Activated CD4-positive, alpha-beta T cell treated with anti-CD3 and anti-CD28 coated beads for 4 hours (primary cell): ENCODE measurements at regions not wholly inside any gene's neighbourhood (a gene's known extent, or its start where the extent isn't known, plus 50 kb on each side); places are given as distances from the start of the nearest gene placed in this dataset.
"Not testable (repeated sequence)": the region's sequence is repeated elsewhere in the genome, so short reads cannot be mapped to it uniquely, and the experiment has no call there.

Experiments
- DNase-seq, 2 donors: peaks; one replicate each; pipeline ENCODE4 v3.0.0-alpha.2; 2020

DNA sequence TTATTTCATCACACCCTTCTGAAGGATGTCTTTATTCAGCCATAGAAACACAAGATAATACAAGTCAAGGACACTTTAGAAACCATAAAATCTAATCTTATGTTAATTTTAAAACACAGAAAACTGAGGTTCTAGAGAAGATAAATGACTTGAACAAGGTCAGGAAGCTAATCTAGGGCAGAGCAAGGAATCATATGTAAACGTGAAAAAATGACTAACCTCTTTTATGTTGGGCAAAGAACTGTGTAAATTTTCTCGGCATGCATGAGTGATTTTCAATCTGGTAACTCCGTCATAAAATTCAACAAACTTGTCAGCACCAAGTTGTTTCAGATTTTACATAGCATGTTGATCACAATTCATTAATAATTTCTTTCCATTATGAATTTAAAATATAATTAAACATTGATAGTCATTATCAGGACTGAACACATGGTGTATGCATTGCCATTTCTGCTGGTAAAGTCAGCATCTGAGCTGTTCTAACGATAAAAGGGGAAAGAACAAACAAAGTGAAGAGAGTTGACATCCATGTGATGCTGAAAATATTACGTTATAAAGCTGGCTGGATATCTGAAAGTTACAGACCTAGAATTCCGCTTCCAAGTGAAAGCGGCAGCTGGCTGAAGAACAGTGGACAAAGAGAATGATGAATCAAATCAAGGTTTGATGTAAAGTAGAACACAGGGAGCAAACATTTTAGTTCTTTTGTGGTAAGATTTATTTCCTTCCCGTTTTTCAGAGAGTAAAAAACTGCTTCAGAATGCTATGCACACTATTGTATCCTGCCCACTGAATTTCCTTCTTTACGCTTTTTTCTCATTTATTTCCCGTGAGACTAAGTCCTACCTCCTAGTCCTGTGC, 1037.4 kb upstream of the TMPRSS15 start:
- DNase-seq: no peak

DNA sequence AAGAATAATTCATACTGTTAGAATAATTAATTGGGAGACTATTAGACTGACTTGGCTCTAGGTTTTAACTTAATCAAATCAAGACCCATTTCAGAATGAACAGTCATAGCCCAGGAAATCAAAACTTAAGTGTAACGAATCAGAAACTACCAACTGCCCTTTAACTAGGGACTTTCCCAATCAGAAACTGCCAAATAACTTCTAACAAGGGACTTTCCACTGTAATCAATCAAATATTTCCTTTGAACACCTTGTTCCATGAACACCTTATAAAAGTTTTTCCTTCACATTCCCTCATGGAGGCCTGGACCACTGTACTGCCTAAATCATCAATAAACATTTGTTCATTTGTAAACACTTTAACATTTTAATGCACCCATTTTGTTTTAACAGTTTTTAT, 1054.7 kb upstream of the TMPRSS15 start:
- no peak for DNase-seq

DNA sequence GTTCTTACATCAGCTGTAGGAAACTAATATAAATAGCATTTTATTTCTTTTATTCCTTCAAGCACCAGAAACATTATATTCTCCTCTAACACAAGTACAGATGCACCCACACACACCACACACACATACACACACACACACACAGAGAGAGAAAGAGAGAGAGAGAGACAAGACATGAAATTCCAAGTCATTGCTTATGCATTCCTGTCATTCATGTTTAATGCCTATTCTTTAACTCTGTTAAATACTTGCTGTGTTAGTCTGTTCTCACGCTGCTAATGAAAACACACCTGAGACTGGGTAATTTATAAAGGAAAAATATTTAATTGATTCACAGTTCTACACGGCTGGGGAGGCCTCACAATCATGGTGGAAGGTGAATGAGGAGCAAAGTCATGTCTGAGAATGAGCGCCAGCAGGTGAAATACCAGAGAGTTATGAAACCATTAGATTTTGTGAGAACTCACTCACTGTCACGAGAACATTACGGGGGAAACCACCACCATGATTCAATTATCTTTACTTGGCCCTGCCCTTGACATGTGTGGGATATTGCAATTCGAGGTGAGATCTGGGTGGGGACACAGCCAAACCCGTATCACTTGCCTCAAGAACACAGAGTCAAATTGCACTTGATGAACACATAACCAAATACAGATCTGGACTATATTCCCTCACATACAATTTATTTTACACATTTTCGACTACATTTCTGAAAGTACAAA, 1058.1 kb upstream of the TMPRSS15 start:
- DNase-seq: no peak

DNA sequence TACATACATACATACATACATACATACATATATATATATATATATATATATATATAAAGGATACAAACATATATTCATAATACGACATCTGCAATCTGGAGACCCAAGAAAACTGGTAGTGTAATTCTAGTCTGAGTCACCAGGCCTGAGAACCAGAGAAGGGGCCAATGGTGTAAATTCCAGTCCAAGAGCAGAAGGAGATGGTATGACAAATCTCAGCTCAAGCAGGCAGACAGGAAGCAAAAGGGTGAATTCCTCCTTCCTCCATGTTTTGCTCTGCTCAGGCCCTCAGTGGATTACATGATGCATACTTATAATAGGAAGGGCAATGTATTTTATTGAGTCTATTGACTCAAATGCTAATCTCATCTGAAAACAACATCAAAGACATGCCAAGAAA, 1060.4 kb upstream of the TMPRSS15 start:
- DNase-seq: no peak

DNA sequence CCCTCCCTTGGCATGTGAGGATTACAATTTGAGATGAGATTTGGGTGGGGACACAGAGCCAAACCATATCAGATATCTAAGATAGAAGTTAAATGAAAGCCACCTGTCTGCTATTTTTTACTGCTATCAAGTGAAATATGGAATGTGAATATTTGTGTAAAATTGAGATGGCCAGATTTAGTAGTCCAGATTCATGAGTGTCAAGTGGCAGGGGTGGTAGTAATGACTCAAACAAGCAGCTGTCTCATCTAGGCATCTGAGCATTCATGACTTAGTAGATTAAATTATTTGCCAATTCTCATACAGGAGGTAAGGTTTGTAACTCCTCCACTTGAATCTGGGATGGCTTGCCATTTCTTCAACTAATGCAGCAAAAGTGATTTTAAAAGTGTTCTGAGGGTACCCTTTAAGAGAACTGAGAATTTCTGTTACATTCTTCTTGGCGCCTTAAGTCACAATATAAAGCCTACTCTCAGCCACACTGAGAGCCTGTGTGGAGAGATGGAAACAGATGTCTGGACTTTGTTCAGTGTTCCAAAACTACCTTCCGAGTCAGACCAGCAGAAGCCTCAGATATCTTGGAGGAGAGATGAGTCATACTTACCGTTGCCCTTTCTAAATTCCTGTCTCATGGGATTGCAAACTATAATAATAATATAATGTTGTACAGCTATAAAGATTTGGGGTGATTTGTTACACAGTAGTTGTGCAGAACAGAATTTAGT, 1065.6 kb upstream of the TMPRSS15 start:
- no peak for DNase-seq

DNA sequence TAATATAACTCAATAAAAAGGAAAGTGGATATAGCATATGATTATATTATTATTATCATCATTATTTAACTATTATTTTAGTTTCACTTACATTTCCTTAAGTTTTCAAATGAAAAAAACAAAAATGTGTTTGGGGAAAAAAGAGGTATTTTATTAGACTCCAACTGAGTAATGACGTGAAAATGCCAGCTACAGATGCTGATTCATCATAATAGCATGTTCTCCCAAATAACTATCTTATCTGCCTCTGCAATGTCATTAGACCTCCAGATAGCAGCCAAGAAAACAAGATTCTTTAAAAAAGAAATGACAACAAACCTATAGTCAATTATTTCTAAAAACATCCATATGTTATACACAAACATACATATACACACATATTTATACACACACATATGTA, 1071.9 kb upstream of the TMPRSS15 start:
- no peak for DNase-seq

DNA sequence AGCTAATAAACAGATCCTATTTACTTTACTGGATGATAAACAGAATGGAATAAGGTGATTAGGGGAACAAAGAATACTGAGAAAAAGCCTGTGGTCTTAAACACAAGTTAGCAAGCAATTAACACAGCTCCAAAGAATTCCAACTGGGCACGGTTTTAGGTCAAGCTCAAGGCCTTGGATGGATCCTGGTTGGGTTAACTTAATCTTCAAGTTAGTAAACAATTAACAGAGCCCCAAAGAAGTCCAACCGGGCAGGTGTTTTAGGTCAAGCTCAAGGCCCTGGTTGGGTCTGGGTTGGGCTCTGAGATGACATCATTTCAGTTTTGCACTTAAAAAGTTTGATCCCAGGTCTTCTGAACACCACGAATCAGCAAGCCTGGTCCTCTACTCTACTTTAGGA, 1086.3 kb upstream of the TMPRSS15 start:
- DNase-seq: no peak

DNA sequence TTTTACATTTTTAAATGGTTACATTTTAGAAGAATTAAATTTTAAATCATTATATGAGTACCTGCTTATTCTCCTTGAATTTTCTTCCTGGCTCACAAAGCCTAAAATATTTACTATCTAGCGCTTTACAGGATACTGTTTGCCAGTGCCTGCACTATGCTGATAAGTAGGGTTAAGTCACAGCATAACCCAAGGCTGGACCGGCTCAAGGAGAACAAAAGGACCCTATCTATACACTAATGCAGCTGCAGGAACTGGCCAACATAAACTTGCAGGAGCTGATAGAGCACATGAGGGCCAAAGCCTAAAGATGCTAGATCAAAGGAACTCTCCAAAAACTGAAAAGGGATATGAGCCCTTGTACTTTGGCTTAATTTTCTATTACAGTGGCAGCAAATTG, 1086.9 kb upstream of the TMPRSS15 start:
- DNase-seq: no peak

DNA sequence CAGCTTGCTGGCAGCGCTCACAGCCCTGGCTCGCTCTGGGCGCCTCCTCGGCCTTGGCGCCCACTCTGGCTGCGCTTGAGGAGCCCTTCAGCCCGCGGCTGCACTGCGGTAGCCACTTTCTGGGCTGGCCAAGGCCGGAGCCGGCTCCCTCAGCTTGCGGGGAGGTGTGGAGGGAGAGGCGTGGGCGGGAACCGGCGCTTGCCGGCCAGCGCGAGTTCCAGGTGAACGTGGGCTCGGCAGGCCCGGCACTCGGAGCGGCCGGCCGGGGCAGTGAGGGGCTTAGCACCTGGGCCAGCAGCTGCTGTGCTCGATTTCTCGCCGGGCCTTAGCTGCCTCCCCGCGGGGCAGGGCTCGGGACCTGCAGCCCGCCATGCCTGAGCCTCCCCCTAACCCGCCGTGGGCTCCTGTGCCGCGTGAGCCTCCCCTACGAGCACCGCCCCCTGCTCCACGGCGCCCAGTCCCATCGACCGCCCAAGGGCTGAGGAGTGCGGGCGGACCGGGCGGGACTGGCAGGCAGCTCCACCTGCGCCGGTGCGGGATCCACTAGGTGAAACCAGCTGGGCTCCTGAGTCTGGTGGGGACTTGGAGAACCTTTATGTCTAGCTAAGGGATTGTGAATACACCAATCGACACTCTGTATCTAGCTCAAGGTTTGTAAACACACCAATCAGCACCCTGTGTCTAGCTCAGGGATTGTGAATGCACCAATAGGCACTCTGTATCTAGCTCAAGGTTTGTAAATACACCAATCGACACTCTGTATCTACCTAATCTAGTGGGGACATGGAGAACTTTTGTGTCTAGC, 1090.1 kb upstream of the TMPRSS15 start:
- not testable (repeated sequence) for DNase-seq

DNA sequence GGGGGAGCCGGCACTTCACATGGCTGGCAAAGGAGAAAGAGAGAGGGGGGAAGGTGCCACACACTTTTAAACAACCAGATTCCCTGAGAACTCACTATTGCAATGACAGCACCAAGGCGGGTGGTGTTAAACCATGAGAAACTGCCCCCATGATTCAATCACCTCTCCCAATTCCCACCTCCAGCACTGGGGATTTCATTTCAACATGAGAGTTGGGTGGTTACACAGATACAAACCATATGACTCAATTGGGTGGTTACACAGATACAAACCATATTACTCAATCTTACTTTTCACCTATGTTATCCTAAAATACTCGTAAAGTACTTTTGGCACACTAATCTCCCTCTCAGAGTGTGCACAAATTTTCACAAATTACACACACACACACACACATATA, 1097.5 kb upstream of the TMPRSS15 start:
- DNase-seq: no peak

DNA sequence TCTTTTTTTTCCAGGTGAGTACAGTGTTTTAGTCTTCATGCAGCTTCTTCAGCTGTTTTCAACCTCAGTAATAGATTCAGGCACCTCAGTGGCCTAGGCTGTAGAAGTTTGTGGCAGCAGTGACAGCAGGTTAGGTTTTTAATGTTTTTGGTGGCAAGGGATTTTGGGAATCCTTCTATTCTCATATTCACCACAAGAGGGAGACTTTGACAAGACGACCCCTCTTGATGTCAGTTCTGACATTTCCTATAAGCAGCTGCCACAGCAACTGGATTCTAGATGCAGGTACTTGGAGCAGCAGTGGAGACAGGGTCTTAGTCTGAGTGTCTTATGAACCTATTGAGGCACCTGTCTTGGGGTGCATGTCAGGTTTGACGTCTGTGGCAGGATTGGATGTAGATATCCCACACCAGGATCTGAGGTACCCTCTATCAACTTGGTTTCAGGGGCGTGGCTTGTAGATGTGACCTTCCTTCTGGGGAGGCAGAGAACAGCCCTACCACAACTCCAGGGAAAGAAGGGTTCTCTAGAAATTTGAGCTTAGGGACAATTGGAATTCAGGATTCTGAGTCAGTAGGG, 1104.2 kb upstream of the TMPRSS15 start:
- no peak for DNase-seq

DNA sequence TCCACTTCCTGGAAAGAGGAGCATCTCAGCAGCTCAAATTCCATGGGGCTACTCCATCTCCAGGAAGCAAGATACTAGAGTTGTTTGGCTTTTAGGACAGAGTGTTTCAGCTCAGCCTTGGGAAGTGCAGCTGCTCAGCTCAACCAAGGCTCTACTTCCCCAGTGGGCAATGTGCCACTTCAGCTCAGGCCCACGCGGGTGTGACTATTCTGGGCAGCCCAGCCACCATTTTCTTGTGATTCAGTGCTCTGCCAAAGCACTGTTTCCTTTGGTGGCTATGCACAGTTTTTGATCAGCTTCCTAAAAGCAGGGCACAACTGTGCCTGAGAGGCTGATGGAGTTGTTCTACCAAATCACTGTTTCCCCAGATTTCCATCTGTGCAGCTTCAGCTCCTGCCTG, 1104.9 kb upstream of the TMPRSS15 start:
- DNase-seq: no peak

DNA sequence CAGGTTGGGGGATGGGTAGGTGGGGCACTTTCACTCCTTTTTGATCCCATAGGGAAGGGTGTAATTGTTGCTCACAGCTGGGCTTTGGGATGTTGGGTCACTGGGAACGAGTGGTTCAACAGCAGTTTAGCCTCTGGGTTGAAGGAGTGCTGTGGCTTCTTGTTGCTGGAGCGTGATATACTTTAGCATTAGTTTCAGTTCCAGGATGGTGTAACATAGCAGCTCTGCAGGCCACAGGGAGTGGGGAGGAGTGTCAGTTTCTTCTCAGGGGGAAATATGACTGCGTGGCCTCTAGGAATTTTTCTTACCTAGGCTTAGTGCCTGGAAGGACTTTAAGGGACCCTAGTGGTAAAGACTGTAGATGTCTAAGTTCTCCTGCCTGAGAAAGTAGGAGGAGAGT, 1105.3 kb upstream of the TMPRSS15 start:
- DNase-seq: no peak

DNA sequence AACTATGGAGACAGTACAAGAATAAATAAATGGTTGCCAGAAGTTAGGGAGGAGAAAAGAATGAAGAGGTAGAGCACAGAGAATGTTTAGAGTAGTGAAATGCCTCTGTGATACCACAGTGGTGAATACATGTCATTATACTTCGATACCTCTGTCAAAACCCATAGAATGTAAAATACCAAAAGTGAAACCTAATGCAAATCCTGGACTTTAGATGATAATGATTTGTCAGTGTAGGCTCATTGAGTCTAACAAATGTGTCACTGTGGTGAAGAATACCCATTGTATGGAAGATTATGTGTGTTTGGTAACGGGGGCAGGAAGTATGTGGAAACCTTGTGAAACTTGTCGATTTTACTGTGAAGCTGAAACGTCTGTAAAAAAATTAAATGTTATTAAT, 1106.5 kb upstream of the TMPRSS15 start:
- no peak for DNase-seq

DNA sequence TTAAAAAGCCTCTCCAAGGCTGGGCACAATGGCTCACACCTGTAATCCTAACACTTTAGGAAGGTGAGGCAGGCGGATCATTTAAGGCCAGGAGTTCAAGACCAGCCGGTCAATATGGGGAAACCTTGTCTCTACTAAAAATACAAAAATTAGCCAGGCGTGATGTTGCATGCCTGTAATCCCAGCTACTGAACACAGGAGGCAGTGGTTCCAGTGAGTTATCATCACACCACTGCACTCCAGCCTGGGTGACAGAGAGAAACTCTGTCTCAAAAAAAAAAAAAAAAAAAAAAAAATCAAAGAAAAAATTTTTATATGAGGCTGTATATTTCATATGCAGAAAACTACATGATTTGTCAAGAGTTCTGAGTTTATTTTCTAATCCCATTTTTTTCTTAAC, 1107.1 kb upstream of the TMPRSS15 start:
- DNase-seq: no peak

DNA sequence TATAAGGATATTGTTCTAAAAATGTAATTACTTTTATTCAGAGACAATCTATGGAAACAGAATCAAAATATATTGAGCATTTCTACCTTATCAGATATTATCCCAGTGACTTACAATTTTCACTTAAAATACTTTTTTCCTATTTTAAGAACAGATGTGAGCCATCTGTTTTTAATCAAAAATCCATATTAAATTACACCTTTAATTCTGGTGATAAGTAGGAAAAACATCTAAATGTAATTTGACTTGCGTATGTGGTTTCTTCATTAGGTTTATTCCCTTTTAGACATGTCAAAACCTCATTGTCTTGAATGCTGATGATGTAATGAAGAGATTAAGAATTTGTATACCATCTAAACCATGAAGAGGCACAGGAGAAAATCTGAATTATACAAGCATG, 1118.8 kb upstream of the TMPRSS15 start:
- DNase-seq: no peak

DNA sequence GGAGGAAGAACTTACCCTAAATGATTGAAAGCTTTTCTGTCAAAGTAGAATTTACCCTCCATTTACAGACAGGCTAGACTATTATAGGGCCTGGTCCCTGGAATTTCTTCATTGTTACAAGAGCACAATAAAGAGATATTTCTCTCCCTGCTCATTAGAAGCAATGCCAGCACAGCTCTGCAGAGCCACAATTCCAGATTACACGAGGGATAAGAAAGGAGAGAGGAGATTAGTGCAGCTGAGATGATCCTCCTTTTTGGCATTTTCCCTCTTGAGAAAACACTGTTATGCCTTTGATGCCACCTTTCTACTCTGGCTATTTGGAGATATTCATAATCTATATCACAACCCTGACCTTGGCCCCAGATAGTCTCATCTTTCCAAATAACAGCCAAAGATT, 1119.5 kb upstream of the TMPRSS15 start:
- no peak for DNase-seq

DNA sequence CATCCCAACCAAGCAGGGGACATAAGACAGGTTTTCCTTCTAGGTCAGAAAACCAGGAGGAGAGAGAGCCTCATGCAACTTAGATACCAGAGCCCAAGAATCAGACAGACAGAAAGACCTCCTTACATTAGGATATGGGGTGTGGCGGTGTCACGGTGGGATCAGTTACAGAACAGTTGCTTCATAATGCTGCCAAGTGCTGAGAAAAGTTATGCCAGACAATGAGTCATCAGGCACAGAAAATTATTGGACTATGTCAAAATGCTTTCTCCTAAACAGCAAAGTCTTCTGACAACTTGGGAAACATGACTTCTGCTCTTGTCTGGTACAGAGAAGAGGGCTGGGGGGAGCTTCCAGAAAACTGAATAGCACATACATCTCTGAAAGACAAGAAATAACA, 1120.2 kb upstream of the TMPRSS15 start:
- no peak for DNase-seq

DNA sequence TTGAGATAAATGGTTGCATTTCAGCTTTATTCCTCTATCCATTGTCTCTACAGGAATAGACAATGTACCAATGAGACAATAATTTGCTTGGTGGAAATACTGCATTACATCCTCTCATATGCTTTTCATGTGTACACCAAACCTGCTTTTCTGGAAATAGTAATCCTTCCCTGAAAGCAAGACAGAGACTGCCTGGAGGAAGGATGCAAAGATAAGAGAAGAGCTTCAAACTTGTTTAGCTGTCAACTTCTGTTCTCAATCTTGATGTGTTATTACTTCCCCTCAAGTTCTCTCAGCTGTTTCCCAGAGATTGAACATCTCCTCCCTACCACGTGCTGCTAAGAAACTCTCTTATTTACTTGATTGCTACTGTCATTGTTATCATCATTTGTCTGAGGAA, 1125.4 kb upstream of the TMPRSS15 start:
- no peak for DNase-seq

DNA sequence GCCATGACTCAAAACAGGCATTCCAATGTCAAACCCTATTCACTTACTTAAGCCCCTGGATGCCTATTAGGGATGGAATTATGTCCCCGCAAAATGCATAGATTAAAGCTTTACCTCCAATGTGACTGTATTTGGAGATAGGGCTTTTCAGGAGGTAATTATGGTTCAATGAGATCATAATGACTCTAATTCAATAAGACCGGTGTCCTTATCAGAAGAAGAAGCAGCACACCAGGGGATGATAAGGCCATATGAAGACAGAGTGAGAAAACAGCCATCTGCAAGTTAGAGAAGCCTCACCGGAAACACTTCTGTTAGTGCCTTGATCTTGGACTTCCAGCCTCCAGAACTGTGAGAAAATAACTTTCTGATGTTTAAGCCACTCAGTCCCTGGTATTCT, 1131.8 kb upstream of the TMPRSS15 start:
- no peak for DNase-seq

DNA sequence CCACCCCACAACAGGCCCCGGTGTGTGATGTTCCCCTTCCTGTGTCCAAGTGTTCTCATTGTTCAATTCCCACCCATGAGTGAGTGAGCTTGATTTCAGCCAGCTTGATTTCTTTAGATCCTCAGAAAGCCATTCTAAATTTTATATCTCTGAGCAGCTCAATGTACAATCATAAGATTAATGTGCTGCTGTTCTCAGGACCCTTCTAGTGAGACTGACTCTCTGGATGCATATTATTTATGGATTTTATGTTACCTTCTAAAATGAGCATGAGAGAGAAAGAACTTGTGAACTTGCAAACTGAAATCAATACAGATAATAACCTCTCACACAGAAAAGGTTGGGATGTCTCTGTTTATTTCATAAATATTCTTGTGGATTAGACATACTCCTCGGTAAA, 1133.5 kb upstream of the TMPRSS15 start:
- no peak for DNase-seq

DNA sequence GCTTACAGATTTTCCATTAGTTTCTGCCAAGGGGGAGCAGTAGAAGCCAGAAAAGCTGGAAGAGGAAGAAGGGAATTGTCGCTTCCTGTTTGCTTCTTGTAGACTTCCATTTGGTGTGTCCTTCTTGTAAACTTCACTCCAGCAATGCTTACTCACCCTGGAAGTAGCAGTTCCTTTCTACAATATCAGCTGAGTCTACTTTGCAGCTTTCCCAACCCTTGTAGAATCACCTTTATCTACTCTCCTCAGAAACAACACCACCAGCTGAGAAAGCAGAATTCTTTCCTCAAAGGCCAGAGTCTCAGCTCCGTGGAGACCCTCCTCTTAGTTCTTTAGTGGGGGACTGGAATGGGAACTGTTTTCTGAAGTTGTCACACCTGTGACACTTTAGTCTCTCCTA, 1136.7 kb upstream of the TMPRSS15 start:
- DNase-seq: no peak

DNA sequence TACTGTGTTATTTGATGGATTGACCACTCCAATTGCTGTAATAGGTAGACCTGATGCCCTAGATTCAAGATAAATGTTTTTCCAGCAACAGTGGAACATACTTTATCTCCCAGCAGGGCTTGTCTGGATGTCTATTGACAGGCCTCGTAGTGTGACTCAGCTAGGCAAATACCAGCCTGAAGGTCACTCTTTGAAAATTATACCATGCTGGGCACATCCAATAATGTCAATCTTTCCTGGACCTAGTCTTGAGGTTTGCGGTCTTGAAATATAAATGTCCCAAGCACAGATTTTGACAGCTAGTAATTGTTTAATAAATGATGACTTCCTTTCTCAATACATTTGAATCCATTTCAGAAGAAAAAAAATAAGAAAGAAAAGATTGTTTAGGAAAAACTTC, 1138.0 kb upstream of the TMPRSS15 start:
- no peak for DNase-seq
